Epithelial cell of proximal tubule (primary cell): ENCODE measurements at regions not wholly inside any gene's neighbourhood (a gene's known extent, or its start where the extent isn't known, plus 50 kb on each side); places are given as distances from the start of the nearest gene placed in this dataset.

Source experiments
- DNase-seq: peaks from one replicate; pipeline ENCODE4 v3.0.0-alpha.2; 2011; ENCODE audit warnings: low read depth
- H3K4me3 ChIP-seq: 2 replicates; pipeline ENCODE4 v1.5.1; 2011; ENCODE audit warnings: low read depth, mild to moderate bottlenecking, low read length
- TF ChIP-seq, protein P1 (sequence below): conservative IDR thresholded peaks from 2 replicates; pipeline ENCODE4 v1.5.1; 2012; ENCODE audit warnings: low read depth, mild to moderate bottlenecking, low read length

DNA sequence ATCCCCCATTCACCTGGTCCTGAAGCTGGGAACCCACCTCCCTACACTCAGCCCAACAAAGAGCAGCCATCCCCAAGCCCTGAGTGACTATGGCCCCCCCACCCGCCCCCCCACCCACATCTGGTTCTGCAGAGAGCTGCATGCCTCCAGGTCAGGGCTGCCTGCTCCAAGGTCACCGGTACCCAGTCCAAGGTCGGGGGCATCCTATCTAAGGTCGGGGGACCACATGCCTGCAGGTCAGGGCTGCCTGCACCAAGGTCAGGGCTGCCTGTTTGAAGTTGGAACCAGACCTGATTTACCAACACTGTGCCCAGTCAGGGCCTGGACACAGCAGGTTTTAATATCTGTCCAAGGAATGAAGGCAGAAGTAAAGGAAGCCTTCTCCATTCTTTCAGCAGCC lies 66.1 kb upstream of the GPC1 start:
- TF ChIP-seq, protein P1, sequence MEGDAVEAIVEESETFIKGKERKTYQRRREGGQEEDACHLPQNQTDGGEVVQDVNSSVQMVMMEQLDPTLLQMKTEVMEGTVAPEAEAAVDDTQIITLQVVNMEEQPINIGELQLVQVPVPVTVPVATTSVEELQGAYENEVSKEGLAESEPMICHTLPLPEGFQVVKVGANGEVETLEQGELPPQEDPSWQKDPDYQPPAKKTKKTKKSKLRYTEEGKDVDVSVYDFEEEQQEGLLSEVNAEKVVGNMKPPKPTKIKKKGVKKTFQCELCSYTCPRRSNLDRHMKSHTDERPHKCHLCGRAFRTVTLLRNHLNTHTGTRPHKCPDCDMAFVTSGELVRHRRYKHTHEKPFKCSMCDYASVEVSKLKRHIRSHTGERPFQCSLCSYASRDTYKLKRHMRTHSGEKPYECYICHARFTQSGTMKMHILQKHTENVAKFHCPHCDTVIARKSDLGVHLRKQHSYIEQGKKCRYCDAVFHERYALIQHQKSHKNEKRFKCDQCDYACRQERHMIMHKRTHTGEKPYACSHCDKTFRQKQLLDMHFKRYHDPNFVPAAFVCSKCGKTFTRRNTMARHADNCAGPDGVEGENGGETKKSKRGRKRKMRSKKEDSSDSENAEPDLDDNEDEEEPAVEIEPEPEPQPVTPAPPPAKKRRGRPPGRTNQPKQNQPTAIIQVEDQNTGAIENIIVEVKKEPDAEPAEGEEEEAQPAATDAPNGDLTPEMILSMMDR, result no peak
- DNase-seq, result no peak
- no peak overlapping the region for H3K4me3 ChIP-seq

DNA sequence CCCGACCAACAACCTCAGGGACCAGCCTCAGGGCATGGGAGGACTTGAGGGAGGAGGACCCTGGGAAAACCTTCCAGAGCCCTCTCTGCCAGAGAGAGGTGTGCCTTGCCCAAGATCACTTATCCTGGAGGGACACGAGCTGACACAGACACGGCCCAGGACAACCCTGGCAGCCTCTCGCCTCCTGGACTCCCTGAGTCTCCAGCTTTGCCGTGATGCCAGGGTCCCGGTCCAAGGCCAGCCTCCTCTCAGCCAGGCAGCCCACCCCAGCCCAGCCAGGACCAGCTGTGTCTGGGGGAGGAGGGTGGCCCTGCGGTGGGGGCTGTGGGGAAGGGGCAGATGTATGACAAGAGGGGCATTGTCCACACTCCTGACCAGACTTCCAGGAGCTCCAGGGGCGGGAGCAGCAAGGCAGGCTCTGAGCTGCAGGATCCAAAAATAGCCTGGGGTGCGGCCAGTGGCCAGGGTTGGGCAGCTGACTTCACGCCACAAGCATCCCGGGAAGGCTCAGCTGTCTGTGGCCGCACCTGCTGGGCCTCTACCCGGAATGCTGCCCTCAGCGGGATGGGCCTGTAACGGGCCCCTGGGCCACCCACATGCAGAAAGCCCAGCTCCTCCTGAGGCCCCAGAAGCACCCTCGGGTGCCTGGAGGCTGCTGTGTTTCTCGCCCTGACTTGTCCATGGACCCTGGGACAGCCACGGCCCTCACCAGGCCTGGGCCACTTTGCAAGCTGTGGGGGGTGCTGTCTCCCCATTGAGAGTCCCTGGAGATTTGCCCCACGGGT lies 65.5 kb upstream of the GPC1 start:
- DNase-seq, result no peak
- TF ChIP-seq, protein P1, result no peak
- no peak overlapping the region for H3K4me3 ChIP-seq

DNA sequence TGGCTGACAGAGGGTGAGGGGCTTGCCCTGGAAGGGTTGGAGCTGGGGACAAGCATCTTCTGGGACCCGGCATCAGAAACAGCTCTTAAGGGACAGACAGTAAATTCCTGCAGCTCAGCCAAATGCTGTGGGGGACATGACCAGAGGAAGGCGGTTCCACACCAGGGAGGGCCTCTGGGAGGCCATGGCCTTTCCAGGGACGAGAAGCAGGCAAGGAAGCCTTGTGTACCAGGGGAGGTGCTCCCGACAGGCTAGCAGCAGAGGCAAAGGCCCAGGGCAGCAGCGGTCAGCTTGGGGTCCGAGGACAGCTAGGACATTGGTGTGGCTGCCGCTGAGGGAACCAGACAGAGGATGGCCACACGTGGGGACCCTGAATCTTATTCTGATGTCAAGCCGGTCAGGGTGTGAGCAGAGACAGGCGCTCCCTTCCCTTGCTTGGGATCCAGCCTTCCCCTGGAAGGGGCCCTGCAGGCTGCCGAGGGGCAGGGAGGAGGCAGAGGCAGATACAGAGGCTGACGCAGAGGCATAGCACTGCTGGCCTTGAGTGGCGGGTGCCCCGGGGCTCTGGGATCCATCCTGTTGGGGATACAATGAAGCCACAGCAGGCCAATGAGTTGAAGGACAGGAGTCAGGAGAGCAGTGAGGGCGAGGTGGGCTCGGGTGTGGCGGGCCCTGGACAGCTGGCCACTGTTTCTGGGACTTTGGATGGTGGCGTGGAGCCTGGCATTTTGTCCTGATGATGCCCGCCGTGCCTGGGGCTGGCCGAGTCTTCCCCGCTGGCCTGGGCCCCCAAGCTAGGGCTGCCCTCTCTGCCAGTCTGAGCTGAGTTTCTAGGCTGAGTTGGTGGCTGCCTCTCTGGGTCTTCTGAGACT lies 64.1 kb upstream of the GPC1 start:
- TF ChIP-seq, protein P1, result no peak
- no peak for DNase-seq
- no peak overlapping the region for H3K4me3 ChIP-seq

DNA sequence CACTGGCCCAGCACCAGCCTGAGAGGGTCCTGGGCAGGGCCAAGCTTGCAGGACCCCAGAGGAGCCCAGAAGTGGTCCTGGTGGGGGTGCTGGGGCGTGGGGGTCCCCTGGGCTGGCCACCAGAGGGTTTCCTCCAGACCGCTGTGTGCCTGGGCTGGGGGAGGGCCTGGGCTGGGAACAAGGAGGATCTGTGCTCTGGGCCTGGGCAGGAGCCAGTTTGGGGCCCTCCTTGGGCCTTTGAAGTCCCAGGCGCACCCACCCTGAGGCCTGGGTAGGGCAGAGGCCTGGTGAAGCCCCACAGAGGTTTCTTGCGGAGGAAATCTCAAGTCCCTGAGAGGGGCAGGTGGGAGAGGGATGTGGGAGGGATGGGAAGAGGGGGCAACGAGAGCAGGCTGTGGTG lies 63.4 kb upstream of the GPC1 start:
- DNase-seq, result no peak
- TF ChIP-seq, protein P1, result no peak
- H3K4me3 ChIP-seq, result no peak overlapping the region

- no peak for DNase-seq
- TF ChIP-seq, protein P1, result no peak
Observed at GRCh38 chr2:240373289-240373885, 62.1 kb upstream of the GPC1 start.

DNA sequence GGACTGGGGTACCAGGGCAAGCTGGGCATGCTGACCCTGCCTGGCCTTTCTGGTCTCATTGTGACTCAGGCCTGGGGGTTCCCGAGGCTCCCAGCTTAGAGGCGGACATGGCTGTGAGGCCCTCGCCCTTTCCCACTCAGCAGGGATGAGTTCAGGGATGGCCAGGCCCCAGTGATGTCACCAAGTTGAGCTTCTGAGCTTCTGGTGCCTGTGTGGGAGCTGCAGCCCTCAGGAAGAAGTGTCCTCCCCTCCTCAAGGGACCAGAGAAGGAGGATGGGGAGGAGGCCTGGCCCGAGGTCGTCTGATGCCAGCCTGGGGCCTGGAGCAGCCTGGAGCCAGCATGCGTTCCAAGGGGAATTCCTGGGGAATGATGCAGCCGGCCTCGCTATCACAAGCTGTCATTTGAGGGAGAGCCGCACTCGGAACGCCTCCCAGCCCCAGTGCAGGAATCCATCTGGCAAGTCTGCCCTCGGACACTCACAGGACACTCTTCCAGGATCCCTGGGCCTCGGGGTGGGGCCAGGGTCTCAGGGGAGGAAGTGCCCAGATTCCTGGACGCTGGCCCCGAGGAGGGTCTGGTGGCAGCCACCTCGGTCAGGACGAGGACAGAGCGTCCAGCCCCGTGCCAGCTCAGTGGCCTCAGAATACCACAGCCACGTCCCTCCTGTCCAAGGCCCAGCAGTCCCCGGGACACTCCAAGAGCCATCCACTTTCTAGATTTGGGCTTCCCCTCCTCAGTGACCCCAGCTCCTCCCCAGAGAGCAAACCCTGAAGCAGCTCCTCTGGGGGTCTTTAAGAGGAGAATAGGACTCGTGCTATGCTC lies 61.2 kb upstream of the GPC1 start:
- no peak overlapping the region for H3K4me3 ChIP-seq
- DNase-seq, result peak; percentile 19
- TF ChIP-seq, protein P1, result no peak

More at GRCh38 chr2:240373289-240373885, 62.1 kb upstream of the GPC1 start:
- no peak overlapping the region for H3K4me3 ChIP-seq
